Keratinocyte (primary cell): ENCODE measurements at regions not wholly inside any gene's neighbourhood (a gene's known extent, or its start where the extent isn't known, plus 50 kb on each side); places are given as distances from the start of the nearest gene placed in this dataset.

Source experiments
- DNase-seq: peaks from one replicate; pipeline ENCODE4 v3.0.0-alpha.2; 2011; ENCODE audit warnings: low read depth, missing footprints, low spot score
- FAIRE-seq: peaks from 2 replicates; lab custom pipeline; 2011; peaks lifted over from hg19 to GRCh38; lab: Jason Lieb, UNC
- H2AFZ ChIP-seq: 2 replicates; pipeline ENCODE4 v1.6.0; 2012; ENCODE audit warnings: low read length, control low read depth, inconsistent platforms; ENCODE audit not compliant: control insufficient read depth
- H3K27ac ChIP-seq: 2 replicates; pipeline ENCODE4 v1.5.1; 2011; ENCODE audit warnings: low read length; ENCODE audit not compliant: control insufficient read depth, insufficient read depth
- H3K27me3 ChIP-seq: 3 replicates; pipeline ENCODE4 v1.6.0; 2011; ENCODE audit warnings: low read length; ENCODE audit not compliant: control insufficient read depth, insufficient read depth; ENCODE audit errors: extremely low read depth
- H3K36me3 ChIP-seq, 2 experiments: 2 replicates in 1 of 2; 3 replicates in 1 of 2; pipeline ENCODE4 v1.5.1; 2011; ENCODE audit warnings: low read length in 2 of 2, mild to moderate bottlenecking in 1 of 2; ENCODE audit not compliant: control insufficient read depth in 2 of 2, insufficient read depth in 2 of 2; ENCODE audit errors: extremely low read depth in 1 of 2
- H3K4me1 ChIP-seq: 3 replicates; pipeline ENCODE4 v1.5.1; 2011; ENCODE audit warnings: low read length; ENCODE audit not compliant: control insufficient read depth, insufficient read depth; ENCODE audit errors: extremely low read depth
- H3K4me2 ChIP-seq: 3 replicates; pipeline ENCODE4 v1.6.0; 2011; ENCODE audit warnings: low read depth, low read length; ENCODE audit not compliant: control insufficient read depth, insufficient read depth; ENCODE audit errors: extremely low read depth
- H3K4me3 ChIP-seq, 3 experiments: fragments of 200-600 bp in 1 of 3; sonication (generic) in 1 of 3; 2 replicates in 2 of 3; 3 replicates in 1 of 3; pipeline ENCODE4 v1.5.1; 2011 to 2016; ENCODE audit warnings: low read length in 3 of 3, mild to moderate bottlenecking in 3 of 3, control low read depth in 2 of 3, inconsistent platforms in 1 of 3, low read depth in 1 of 3, mixed read lengths in 1 of 3, mixed run types in 1 of 3, moderate library complexity in 1 of 3; ENCODE audit not compliant: control insufficient read depth in 2 of 3, insufficient read depth in 2 of 3; ENCODE audit errors: extremely low read depth in 1 of 3
- H3K79me2 ChIP-seq: 2 replicates; pipeline ENCODE4 v1.6.0; 2012; ENCODE audit warnings: low read length; ENCODE audit not compliant: control insufficient read depth, insufficient read depth
- H3K9ac ChIP-seq: 3 replicates; pipeline ENCODE4 v1.6.0; 2011; ENCODE audit warnings: low read length; ENCODE audit not compliant: control insufficient read depth, insufficient read depth; ENCODE audit errors: extremely low read depth
- H3K9me1 ChIP-seq: 3 replicates; pipeline ENCODE4 v1.6.0; 2011; ENCODE audit warnings: low read length; ENCODE audit not compliant: control insufficient read depth, insufficient read depth; ENCODE audit errors: extremely low read depth
- H3K9me3 ChIP-seq: 2 replicates; pipeline ENCODE4 v1.5.1; 2012; ENCODE audit warnings: low read depth, low read length; ENCODE audit not compliant: control insufficient read depth
- H4K20me1 ChIP-seq: 3 replicates; pipeline ENCODE4 v1.6.0; 2011; ENCODE audit warnings: low read length; ENCODE audit not compliant: control insufficient read depth, insufficient read depth; ENCODE audit errors: extremely low read depth
- CTCF ChIP-seq, 3 experiments: IDR thresholded peaks in 1 of 3; conservative IDR thresholded peaks in 1 of 3; optimal IDR thresholded peaks in 1 of 3; 2 replicates in 2 of 3; 3 replicates in 1 of 3; pipeline versions ENCODE3 to v1.5.1; 2011; ENCODE audit warnings: low read length in 3 of 3, mild to moderate bottlenecking in 3 of 3, moderate library complexity in 2 of 3, control low read depth in 1 of 3, inconsistent platforms in 1 of 3; ENCODE audit not compliant: insufficient read depth in 2 of 3; ENCODE audit errors: extremely low read depth in 1 of 3
- EZH2 ChIP-seq: IDR thresholded peaks from one replicate; pipeline ENCODE4 v1.6.1; 2012; ENCODE audit warnings: inconsistent platforms, mild to moderate bottlenecking, low read length, moderate library complexity
- dilution Hi-C: fragments of 300-500 bp; cut with MboI; formaldehyde crosslinking; loops from one replicate; pipeline ENCODE4 v1.7.0; 2020; ENCODE audit warnings: low sequenced_read_pairs; ENCODE audit not compliant: extremely low pct_ligation_motif_present

GRCh38 chr4:27515140-27515539, 654.5 kb downstream of the STIM2 start:
- FAIRE-seq (no peak), DNase-seq (no peak)
- H3K27ac ChIP-seq, result no peak overlapping the region
- TF ChIP-seq CTCF (optimal IDR thresholded peaks at IDR 0.05 in 1 of 3, IDR thresholded peaks at IDR 0.05 in 1 of 3, conservative IDR thresholded peaks at IDR 0.05 in 1 of 3; ENCODE audit: extremely low read depth in 1 of 3, insufficient read depth in 2 of 3, low read length in 3 of 3) (no peak), EZH2 (no peak)
- no peak overlapping the region for H3K9ac ChIP-seq
- H3K79me2 ChIP-seq, result no peaks in the 10 kb centered on the region
- no peak overlapping the region for H3K4me2 ChIP-seq
- H2AFZ ChIP-seq, result no peak overlapping the region
- no peaks in the 10 kb centered on the region for H3K9me3 ChIP-seq
- no peaks in the 10 kb centered on the region for H4K20me1 ChIP-seq
- no peak overlapping the region for H3K4me3 ChIP-seq
- no peaks in the 10 kb centered on the region for H3K9me1 ChIP-seq
- H3K4me1 ChIP-seq, result no peaks in the 10 kb centered on the region
- H3K27me3 ChIP-seq, result no peaks in the 10 kb centered on the region
- no peaks in the 10 kb centered on the region for H3K36me3 ChIP-seq
- dilution Hi-C loops, result no loop called here

- Histone ChIP-seq H3K9me3 (no peaks in the 10 kb centered on the region), H3K79me2 (no peaks in the 10 kb centered on the region), H3K9ac (no peak overlapping the region), H3K36me3 (no peaks in the 10 kb centered on the region), H3K27me3 (no peaks in the 10 kb centered on the region), H4K20me1 (no peaks in the 10 kb centered on the region), H3K4me3 (no peak overlapping the region), H2AFZ (no peak overlapping the region), H3K4me1 (no peaks in the 10 kb centered on the region), H3K9me1 (no peaks in the 10 kb centered on the region), H3K27ac (no peak overlapping the region), H3K4me2 (no peak overlapping the region)
- FAIRE-seq (no peak), DNase-seq (no peak)
- TF ChIP-seq EZH2, result no peak
- TF ChIP-seq CTCF (optimal IDR thresholded peaks at IDR 0.05 in 1 of 3, IDR thresholded peaks at IDR 0.05 in 1 of 3, conservative IDR thresholded peaks at IDR 0.05 in 1 of 3; ENCODE audit: extremely low read depth in 1 of 3, insufficient read depth in 2 of 3, low read length in 3 of 3), result no peak
- dilution Hi-C loops, result no loop called here
These were observed 658.2 kb downstream of the STIM2 start for GRCh38 chr4:27518876-27519275.
